Hepatocyte (in vitro differentiated cells): ENCODE measurements at regions not wholly inside any gene's neighbourhood (a gene's known extent, or its start where the extent isn't known, plus 50 kb on each side); places are given as distances from the start of the nearest gene placed in this dataset.

Experiments used
- EZH2 ChIP-seq: fragments of 200-600 bp; sonication (generic); IDR thresholded peaks from 2 replicates; pipeline ENCODE4 v1.6.1; 2016; ENCODE audit warnings: antibody characterized with exemption, mild to moderate bottlenecking, borderline replicate concordance
- EZH2phosphoT487 ChIP-seq: fragments of 200-600 bp; sonication (generic); IDR thresholded peaks from one replicate; pipeline ENCODE4 v1.6.1; 2018; ENCODE audit warnings: antibody characterized with exemption, mild to moderate bottlenecking, low read depth, moderate library complexity; ENCODE audit not compliant: unreplicated experiment, severe bottlenecking
- TF ChIP-seq, protein P1 (sequence below): fragments of 200-600 bp; sonication (generic); IDR thresholded peaks from 2 replicates; pipeline ENCODE4 v1.5.1; 2016; ENCODE audit warnings: antibody characterized with exemption, mild to moderate bottlenecking; ENCODE audit not compliant: poor library complexity

DNA sequence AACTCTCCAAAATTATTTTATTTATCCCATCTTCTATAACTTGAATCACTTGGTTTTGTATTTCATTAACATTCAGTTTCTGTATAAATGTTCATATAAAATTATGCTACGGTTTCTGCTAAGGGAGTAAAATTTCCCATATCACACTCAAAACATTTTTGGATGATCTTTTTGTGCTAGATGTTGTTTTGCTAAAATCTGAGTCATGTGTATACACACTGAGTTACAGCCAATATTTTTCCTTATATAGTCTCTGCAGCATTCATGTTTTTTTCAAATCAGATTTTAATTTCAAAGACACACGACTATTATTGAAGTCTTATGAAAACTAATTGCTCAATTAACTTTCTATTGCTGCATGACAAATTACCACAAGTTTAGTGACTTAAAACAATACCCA lies 54.3 kb upstream of the SLC2A12 start:
- TF ChIP-seq, protein P1, sequence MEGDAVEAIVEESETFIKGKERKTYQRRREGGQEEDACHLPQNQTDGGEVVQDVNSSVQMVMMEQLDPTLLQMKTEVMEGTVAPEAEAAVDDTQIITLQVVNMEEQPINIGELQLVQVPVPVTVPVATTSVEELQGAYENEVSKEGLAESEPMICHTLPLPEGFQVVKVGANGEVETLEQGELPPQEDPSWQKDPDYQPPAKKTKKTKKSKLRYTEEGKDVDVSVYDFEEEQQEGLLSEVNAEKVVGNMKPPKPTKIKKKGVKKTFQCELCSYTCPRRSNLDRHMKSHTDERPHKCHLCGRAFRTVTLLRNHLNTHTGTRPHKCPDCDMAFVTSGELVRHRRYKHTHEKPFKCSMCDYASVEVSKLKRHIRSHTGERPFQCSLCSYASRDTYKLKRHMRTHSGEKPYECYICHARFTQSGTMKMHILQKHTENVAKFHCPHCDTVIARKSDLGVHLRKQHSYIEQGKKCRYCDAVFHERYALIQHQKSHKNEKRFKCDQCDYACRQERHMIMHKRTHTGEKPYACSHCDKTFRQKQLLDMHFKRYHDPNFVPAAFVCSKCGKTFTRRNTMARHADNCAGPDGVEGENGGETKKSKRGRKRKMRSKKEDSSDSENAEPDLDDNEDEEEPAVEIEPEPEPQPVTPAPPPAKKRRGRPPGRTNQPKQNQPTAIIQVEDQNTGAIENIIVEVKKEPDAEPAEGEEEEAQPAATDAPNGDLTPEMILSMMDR, result no peak
- TF ChIP-seq EZH2, result no peak
- no peak for TF ChIP-seq EZH2phosphoT487
